HG03139 (cell line): ENCODE measurements at regions not wholly inside any gene's neighbourhood (a gene's known extent, or its start where the extent isn't known, plus 50 kb on each side); places are given as distances from the start of the nearest gene placed in this dataset.
"Not testable (repeated sequence)": the region's sequence is repeated elsewhere in the genome, so short reads cannot be mapped to it uniquely, and the experiment has no call there.

Experiments used
- ATAC-seq: cut with Tn5 transposase; IDR thresholded peaks from one replicate; pipeline ENCODE4 v1.9.1; 2021; ENCODE audit not compliant: unreplicated experiment

DNA sequence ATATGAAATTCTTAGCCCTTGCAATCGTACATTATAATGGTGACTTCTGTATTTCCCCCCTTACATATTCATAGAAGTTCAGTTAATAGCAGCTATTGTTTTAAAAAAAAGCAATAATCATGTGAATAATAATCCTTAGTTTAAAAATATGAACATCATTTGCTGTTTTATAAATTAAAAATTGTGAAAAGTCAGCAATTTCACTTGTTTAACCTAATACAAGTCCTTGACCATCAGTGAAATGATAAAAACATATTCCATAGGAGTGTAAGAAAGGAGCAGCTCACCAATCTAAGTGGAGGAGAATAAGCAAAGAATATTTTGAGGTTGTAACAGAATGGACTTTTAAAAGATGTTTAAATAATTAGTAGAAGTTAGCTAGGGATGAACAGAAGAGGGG lies 650.2 kb downstream of the SUCLG1 start:
- ATAC-seq, result no peak

- no peak for ATAC-seq
These were observed 656.5 kb downstream of the SUCLG1 start for GRCh38 chr2:83802604-83803003.

- no peak for ATAC-seq
These were observed 663.3 kb downstream of the SUCLG1 start for GRCh38 chr2:83795777-83796176.

DNA sequence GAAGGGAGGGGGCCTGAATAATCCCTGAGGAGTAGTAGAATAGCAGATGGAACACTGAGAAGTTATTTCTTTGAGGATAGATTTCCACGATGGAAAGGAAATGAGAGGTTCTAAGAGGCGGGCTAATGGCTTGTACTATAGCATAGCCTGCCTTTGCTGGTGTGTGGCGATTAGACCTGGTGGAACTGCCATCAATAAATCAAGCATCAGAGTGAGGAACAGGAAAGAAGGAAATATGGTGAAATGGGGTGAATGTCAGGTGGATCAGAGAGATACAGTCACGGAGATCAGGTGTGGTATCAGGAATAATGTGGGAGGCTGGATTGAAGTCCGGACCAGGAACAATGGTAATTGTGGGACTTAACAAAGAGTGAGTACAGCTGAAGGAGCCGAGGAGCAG lies 668.6 kb downstream of the SUCLG1 start:
- ATAC-seq, result not testable (repeated sequence)

- not testable (repeated sequence) for ATAC-seq
These were observed 669.4 kb downstream of the SUCLG1 start for GRCh38 chr2:83789674-83790073.

DNA sequence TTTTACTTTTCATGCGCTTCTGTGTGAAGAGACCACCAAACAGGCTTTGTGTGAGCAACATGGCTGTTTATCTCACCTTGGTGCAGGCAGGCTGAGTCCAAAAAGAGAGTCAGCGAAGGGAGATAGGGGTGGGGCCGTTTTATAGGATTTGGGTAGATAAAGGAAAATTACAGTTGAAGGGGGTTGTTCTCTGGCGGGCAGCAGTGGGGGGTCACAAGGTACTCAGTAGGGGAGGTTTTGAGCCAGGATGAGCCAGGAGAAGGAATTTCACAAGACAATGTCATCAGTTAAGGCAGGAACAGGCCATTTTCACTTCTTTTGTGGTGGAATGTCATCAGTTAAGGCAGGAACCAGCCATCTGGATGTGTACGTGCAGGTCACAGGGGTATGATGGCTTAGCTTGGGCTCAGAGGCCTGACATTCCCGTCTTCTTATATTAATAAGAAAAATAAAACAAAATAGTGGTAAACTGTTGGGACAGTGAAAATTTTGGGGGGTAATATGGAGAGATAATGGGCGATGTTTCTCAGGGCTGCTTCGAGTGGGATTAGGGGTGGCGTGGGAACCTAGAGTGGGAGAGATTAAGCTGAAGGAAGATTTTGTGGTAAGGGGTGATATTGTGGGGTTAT lies 670.0 kb downstream of the SUCLG1 start:
- not testable (repeated sequence) for ATAC-seq

DNA sequence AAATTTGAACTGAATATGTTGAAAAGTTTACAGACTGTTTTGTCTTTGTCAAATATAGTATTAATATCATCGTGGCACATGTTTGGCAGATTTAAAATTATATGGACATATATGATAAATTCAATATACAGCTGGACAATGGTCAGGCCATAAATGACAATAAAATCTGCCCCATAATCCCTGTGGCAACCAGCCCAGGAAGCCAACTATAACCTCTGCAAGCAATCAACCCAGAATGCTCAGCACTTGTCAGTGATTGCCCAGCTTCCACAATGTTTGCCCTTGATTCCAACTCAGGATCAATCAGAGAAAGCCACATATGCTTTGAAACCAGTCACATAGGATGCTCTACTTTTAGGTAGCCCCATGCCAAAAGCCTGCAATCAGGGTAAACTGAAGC lies 671.9 kb downstream of the SUCLG1 start:
- ATAC-seq, result no peak

DNA sequence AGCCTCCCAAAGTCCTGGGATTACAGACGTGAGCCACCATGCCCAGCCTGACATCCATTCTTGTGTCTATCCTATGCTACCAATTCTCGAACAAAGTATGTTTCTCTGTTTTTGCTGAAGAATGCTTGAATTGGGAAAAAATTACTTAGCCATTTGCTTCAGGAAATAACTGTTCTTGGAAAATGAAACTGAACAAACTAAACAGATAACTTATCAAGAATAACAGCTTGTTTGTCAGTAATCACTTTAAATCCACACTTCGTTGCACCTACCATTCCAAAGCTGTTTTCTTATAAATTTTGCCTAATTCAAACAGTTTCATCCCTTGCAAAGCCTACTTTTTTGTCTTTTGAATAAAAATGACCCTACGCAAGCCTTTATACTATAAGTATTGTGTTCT lies 672.9 kb downstream of the SUCLG1 start:
- no peak for ATAC-seq

- ATAC-seq, result no peak
These were observed 674.1 kb downstream of the SUCLG1 start for GRCh38 chr2:83784947-83785346.

DNA sequence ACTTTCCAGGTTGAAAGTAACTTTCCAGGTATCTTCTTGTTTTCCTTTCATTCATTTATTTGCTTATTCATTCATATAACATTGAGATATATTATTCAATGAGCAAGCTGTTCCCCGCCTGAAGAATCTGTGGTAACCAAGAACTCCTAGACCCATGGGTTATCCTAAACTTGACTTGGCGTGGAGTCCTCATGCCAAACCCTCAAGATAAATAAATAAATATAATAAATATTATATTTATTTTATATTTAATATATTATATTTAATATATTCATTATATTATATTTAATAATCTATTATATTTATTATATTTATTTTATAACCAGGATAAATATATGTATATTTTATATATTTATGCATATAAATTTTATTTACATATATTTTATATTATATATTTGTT lies 674.8 kb downstream of the SUCLG1 start:
- ATAC-seq, result no peak

- ATAC-seq, result no peak
These were observed 677.0 kb downstream of the SUCLG1 start for GRCh38 chr2:83782122-83782521.

DNA sequence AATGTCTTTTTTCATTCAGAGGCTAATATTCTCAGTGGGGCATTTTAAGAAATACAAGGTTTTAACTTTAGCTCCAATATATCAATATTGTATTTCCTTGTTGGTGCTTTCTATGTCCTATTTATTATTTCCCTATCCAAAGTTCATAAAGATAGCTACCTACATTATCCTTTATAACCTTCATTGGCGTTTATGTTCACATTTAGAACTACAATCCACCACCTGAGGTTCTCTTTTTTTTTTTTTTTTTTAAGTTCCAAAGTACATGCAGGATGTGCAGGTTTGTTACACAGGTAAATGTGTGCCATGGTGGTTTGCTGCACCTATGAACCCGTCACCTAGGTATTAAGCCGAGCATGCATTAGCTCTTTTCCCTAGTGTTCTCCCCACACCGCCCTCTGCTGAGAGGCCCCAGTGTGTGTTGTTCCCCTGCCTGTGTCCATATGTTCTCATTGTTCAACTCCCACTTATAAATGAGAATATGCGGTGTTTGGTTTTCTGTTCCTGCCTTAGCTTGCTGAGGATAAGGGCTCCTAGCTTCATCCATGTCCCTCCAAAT lies 694.6 kb downstream of the SUCLG1 start:
- no peak for ATAC-seq

- ATAC-seq, result no peak
These were observed 701.8 kb downstream of the SUCLG1 start for GRCh38 chr2:83757329-83757728.

GRCh38 chr2:83756219-83756618 lies 702.9 kb downstream of the SUCLG1 start:
- ATAC-seq, result no peak

DNA sequence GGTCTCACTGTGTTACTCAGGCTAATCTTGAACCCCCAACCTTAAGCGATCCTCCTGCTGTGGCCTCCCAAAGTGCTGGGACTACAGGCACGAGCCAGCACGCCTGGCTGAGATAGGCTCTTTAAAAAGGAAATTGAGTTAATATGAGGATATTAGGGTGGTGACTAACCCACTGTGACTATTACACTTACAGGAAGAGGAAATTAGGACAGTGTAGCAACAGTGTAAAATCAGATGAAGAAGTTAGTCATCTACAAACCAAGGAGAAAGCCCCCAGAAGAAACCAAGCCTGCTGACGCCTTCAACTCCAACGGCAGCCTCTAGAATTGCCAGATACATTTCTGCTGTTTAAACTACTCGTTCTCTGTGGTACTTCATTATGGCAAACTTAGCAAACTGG lies 711.9 kb downstream of the SUCLG1 start:
- no peak for ATAC-seq

GRCh38 chr2:83744855-83745254 lies 714.2 kb downstream of the SUCLG1 start:
- ATAC-seq, result no peak

GRCh38 chr2:83742117-83742782 lies 716.8 kb downstream of the SUCLG1 start:
- no peak for ATAC-seq

- ATAC-seq, result no peak
These were observed 728.9 kb downstream of the SUCLG1 start for GRCh38 chr2:83730223-83730622.

GRCh38 chr2:83725735-83726134 lies 733.3 kb downstream of the SUCLG1 start:
- no peak for ATAC-seq

- ATAC-seq, result no peak
These were observed 753.9 kb downstream of the SUCLG1 start for GRCh38 chr2:83705146-83705545.

DNA sequence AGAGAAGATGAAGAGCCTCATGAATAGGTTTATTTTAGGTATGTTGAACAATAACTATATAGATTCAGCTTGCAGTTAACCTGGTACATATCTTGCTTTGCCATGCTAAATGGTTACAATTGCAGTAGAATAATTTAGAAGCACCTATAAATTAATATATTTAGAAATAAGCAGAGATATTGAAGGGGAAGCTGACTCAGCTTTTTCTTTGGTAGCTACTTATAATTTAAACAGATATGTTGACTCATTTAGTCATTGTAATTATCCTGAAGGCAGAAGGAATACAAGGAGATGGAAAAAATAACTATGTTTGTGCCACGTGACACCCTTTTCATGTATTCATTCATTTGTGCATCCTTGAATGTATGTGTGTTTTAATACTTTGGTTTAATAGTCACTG lies 755.5 kb downstream of the SUCLG1 start:
- ATAC-seq, result no peak

DNA sequence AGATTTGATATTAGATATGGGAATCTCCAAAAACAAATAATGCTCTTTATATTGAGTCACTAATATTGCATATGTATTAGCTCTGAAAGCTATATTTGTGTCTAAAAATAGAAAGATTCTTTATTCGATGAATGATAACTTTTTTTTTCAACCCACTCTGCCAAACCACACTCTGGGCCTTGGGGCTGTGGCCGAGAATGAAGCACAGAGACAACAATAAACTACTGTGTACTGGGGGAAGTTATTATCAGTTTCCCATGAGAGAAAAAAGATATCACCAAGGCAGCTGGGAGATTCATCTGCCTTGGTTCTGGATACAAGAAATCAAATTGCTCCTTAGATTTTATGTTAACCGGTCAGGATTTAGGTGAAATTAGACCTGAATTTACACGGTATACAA lies 762.2 kb downstream of the SUCLG1 start:
- no peak for ATAC-seq

- ATAC-seq, result no peak
These were observed 763.5 kb downstream of the SUCLG1 start for GRCh38 chr2:83695530-83695929.
